NCI-H1436 treated with DMSO at 0.1 percent for 48 hours (cell line): ENCODE measurements at regions not wholly inside any gene's neighbourhood (a gene's known extent, or its start where the extent isn't known, plus 50 kb on each side); places are given as distances from the start of the nearest gene placed in this dataset.

Experiments
- DNase-seq: peaks from one replicate; lab custom pipeline; 2025; lab: John Stamatoyannopoulos, UW

DNA sequence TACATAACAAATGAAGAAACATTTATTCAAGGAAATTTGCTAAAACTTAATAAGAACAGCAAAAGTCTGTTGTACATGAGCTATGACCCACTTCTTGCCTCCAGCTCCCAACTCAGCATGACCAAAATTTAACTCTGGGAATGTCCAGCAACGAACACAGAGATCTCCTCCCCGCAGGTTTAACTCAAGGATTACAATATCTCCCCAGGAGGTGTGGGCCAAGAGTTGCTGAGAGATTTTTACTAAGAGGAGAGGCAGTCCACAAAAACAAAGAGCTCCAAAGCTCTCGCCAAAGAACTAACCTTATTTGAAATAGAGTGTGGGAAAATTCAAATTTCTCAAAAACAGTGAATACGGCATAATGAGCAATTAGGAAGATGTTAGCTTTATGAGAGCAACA is 318.5 kb downstream of the GRB14 start:
- DNase-seq, result no peak

- DNase-seq, result no peak
These were observed 333.0 kb downstream of the GRB14 start for GRCh38 chr2:164288235-164288634.

DNA sequence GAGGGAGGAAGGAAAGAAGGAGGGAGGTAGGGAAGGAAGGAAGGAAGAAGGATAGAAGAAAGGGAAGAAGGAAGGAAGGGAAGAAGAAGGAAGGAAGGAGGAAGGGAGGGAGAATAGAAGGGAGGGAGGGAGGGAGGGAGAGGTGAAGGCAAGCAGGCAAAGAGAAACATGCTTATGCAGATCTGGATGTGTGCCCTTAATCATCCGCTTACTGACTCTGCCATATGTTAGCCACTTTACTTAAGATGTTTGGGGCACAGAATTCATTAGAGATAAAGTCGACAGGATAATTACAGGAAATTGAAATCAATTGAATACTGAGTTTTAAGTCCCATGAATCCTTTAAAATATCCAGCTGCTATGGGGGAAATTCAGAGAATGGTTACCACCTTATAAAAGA is 334.2 kb downstream of the GRB14 start:
- DNase-seq, result no peak

- no peak for DNase-seq
These were observed 335.7 kb downstream of the GRB14 start for GRCh38 chr2:164285576-164285975.

- no peak for DNase-seq
These were observed 339.4 kb downstream of the GRB14 start for GRCh38 chr2:164281896-164282295.

GRCh38 chr2:164275659-164276058 is 345.6 kb downstream of the GRB14 start:
- no peak for DNase-seq

DNA sequence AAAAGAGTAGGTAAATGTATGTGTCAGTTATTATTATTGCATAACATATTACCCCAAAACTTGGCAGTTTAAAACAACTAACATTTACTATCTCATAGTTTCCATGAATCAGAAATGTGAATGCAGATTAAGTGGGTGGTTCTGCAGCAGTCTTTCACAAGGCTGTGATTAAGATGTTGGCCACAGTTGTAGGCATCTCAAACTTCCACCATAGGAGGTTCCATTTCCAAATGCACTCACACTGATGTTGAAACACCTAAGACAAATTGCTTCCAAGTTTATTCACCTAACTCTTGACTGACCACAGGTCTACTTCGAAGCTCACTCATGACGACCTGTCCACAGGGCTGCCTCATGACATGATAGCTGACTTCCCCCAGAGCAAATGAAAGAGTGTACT is 360.8 kb downstream of the GRB14 start:
- no peak for DNase-seq

DNA sequence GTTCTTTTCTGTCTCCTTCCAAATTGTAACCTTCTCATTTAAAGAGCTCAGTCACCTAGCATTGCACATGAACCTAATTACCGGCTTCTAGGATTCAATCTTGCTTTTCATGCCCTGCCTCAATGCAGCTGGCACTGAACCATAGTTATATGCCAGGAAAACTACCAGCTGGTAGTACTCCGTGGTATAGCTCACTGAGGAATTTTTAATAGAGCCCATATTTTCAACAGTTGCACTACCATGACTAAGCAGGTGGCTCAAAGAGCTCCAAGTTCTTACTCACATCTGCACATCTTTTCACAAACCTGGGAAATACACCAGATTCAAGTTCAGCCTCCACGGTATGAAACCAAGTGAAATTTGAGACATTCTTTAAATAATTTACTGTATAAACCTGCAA is 363.5 kb downstream of the GRB14 start:
- DNase-seq, result no peak

- no peak for DNase-seq
These were observed 368.6 kb downstream of the GRB14 start for GRCh38 chr2:164252568-164253287.

GRCh38 chr2:164243315-164243714 is 378.0 kb downstream of the GRB14 start:
- no peak for DNase-seq

GRCh38 chr2:164242409-164242808 is 378.9 kb downstream of the GRB14 start:
- DNase-seq, result no peak

DNA sequence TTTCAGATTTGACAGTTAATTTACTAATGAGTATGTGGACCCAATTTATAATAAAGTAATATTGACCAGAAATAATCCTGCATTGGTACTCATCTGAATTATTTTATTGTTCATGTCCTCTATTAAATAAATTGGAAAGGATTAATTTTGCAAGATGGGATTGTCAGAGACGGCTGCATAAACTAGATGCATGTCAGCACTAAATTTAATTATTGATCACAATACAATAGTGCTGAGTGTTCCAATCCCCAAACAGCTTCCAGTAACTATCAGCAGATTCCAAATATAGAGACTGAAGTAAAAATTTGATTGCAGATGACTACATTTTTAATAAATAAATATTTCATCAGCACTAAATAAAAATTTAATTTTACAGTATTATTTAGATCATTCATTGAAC is 387.2 kb downstream of the GRB14 start:
- DNase-seq, result no peak

GRCh38 chr2:164224007-164224406 is 397.3 kb downstream of the GRB14 start:
- no peak for DNase-seq

- no peak for DNase-seq
These were observed 399.8 kb downstream of the GRB14 start for GRCh38 chr2:164221473-164221872.

DNA sequence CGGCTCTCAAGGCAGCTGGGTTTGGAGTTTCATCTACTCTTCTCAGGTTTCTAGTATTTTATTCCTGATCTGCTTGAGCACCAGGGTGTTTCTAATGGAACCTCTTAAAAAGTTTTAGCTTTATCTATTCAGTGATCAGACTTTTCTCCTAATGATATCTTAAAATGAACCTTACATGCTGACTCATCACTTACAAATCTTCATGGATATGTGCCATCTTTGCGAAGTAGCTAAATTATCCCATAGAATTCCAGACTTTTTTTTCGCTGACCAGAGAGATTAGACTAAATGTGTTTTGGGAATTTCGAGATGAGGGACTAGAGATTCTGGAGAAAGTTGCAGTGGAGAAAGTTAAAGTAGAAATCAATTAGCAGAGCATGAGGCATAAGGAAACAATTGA is 401.0 kb downstream of the GRB14 start:
- no peak for DNase-seq

DNA sequence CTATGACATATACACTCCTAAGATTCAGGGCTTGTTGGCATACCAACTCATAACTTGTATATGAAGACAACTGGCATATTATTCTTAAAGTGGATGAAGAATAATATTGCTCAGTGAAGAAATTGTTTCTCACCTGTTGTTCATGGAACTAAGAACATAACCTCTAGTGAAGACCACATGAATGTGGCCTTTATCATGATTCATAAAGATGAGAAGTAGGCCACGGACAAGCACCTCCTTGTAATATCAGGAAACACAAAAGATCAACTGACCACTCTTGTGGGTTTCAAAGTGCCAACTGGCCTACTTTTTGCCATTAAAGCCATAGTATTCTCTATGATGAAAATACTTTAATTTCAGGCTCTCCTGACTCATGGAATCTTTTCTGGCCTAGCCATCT is 407.4 kb downstream of the GRB14 start:
- DNase-seq, result no peak

DNA sequence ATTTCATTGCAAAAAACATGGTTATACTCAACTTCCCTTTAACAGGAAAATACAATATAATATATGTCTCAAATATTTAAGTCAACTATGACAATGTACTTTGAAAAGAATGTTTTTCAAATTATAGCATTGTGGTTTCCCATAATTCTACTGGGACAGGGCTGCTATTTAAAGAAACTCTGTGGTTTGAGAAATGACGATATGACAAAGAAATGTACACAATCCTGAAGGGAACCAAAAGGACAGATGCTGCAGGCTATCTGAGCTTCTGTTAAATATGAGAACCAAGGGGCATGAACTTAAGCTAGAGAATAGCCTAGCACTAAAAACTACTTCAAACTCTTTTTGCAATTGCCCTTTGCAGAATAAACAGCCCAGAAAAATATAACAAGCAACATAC is 415.9 kb downstream of the GRB14 start:
- no peak for DNase-seq

DNA sequence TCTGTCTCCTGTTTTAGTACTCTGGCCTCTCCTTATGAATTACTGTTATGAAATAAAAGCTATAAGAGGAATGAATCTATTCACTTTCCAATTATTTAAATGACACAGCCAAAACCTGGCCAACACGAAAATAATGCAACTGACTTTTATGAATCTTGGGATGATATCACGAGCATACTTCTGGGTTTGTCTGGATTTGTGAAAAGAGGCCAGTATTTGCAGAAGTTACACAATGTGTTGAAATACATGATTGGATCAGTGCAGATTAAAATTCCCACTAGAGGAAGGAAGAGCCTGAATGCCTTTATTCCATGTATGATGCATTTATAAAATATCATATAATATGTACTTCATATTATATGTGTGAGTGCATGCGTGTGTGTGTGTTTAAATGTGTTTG is 418.2 kb downstream of the GRB14 start:
- no peak for DNase-seq

DNA sequence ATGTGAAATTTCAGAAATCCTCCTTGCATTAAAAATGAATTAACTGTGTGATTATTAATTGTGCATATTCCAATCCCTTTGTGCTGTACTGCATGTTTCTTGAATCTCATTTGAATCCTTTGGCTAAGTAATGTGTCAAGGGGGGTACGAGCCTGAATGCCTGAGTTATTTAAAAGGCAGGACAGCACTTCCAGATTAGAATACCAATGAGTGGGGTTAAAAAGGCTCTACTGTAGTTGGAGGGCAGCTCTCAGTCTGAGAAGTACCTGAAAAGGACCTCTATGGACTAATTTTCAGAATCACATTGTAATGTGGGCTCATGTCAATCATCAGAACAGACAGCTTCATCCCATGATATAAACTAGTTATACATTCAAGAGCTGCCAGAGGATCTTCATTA is 423.0 kb downstream of the GRB14 start:
- DNase-seq, result no peak

GRCh38 chr2:164190700-164191099 is 430.6 kb downstream of the GRB14 start:
- no peak for DNase-seq

DNA sequence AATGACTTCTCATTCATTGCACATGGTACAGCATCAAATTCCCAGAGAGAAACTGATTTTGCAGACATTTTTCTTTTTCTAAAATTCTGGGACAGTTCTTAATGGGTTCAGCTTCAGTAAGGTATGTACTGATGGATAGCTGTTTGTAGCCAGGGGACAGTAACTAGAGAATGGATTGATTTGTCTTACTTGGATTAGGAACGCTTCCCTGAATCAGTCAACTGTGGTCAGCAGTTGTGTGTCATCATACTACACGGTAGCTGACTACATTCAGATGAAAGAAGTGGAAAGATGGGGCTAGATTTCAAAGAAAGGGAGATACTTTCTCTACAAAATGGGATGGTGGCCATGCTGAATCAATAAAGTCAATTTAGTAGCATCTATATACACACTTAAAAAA is 431.4 kb downstream of the GRB14 start:
- DNase-seq, result no peak

GRCh38 chr2:164187121-164187520 is 434.2 kb downstream of the GRB14 start:
- DNase-seq, result no peak

DNA sequence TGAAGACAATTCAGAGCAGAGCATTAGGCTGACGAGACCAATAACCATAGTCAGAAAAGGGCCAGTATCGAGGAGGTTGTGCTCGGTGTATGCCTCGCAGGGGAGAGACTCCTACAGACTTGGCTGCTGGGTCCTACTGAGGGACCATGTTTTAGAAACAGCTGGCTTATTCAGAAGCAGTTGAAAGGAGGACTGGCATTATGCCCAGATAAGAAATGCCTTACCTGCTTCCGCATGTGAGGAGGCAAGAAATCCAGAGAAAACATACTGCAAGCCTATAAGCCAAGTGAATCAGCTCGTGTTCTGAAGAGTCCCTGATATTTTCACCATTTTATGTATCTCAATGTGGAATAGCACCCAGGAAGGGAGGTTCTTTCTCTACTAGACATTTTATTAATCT is 434.7 kb downstream of the GRB14 start:
- no peak for DNase-seq

- no peak for DNase-seq
These were observed 439.1 kb downstream of the GRB14 start for GRCh38 chr2:164182116-164182627.
